Stomach (tissue), 4 donors: ENCODE measurements at regions not wholly inside any gene's neighbourhood (a gene's known extent, or its start where the extent isn't known, plus 50 kb on each side); places are given as distances from the start of the nearest gene placed in this dataset.

Experiments
- EP300 ChIP-seq: sonication (generic); formaldehyde crosslinking; IDR thresholded peaks from one replicate; pipeline ENCODE4 v1.6.1; 2017; ENCODE audit warnings: antibody characterized with exemption
- POLR2A ChIP-seq, 4 donors: fragments of 450-650 bp; IDR thresholded peaks; one replicate each; pipeline ENCODE4 v1.6.1; 2016; ENCODE audit warnings: antibody characterized with exemption in 4 of 4, control low read depth in 2 of 4, mild to moderate bottlenecking in 1 of 4, moderate library complexity in 1 of 4
- POLR2AphosphoS5 ChIP-seq, 3 donors: sonication (generic); formaldehyde crosslinking; IDR thresholded peaks; one replicate each; pipeline ENCODE4 v1.6.1; 2016; ENCODE audit warnings: antibody characterized with exemption in 3 of 3
- TF ChIP-seq, protein P1 (sequence below), 7 experiments: fragments of 450-650 bp in 4 of 7; fragments of 200-600 bp in 3 of 7; sonication (generic) in 3 of 7; IDR thresholded peaks; one replicate each; pipeline ENCODE4 v1.5.1; 2016 to 2019; ENCODE audit warnings: antibody characterized with exemption in 7 of 7, control low read depth in 2 of 7, mild to moderate bottlenecking in 1 of 7

DNA sequence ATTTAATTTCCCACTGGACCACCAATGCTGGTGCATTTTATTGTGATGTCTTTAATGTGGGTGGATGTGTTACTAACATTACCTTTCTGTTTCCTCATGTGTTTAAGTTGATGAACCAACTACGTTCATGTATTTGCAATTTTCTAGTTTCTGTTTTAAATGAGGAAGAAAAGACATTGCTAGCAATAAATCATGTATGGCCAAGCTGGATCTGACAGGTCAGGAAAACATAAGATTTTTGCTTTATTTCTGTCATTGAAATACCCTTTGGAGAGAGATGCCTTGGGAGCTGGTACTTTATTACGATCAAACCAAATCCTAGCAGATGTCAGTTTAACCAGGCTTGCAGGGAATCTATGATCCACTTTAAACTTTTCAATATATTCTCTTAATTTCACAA lies 553.2 kb downstream of the RFC3 start:
- TF ChIP-seq, protein P1, sequence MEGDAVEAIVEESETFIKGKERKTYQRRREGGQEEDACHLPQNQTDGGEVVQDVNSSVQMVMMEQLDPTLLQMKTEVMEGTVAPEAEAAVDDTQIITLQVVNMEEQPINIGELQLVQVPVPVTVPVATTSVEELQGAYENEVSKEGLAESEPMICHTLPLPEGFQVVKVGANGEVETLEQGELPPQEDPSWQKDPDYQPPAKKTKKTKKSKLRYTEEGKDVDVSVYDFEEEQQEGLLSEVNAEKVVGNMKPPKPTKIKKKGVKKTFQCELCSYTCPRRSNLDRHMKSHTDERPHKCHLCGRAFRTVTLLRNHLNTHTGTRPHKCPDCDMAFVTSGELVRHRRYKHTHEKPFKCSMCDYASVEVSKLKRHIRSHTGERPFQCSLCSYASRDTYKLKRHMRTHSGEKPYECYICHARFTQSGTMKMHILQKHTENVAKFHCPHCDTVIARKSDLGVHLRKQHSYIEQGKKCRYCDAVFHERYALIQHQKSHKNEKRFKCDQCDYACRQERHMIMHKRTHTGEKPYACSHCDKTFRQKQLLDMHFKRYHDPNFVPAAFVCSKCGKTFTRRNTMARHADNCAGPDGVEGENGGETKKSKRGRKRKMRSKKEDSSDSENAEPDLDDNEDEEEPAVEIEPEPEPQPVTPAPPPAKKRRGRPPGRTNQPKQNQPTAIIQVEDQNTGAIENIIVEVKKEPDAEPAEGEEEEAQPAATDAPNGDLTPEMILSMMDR (IDR thresholded peaks at IDR 0.05), result no peak
- TF ChIP-seq EP300 (no peak), POLR2AphosphoS5 (IDR thresholded peaks at IDR 0.05) (no peak), POLR2A (IDR thresholded peaks at IDR 0.05) (no peak)
